Stomach (tissue), 4 donors: ENCODE measurements at regions not wholly inside any gene's neighbourhood (a gene's known extent, or its start where the extent isn't known, plus 50 kb on each side); places are given as distances from the start of the nearest gene placed in this dataset.

Source experiments
- EP300 ChIP-seq: sonication (generic); formaldehyde crosslinking; IDR thresholded peaks from one replicate; pipeline ENCODE4 v1.6.1; 2017; ENCODE audit warnings: antibody characterized with exemption
- POLR2A ChIP-seq, 4 donors: fragments of 450-650 bp; IDR thresholded peaks; one replicate each; pipeline ENCODE4 v1.6.1; 2016; ENCODE audit warnings: antibody characterized with exemption in 4 of 4, control low read depth in 2 of 4, mild to moderate bottlenecking in 1 of 4, moderate library complexity in 1 of 4
- TF ChIP-seq, protein P1 (sequence below), 7 experiments: fragments of 450-650 bp in 4 of 7; fragments of 200-600 bp in 3 of 7; sonication (generic) in 3 of 7; IDR thresholded peaks; one replicate each; pipeline ENCODE4 v1.5.1; 2016 to 2019; ENCODE audit warnings: antibody characterized with exemption in 7 of 7, control low read depth in 2 of 7, mild to moderate bottlenecking in 1 of 7

DNA sequence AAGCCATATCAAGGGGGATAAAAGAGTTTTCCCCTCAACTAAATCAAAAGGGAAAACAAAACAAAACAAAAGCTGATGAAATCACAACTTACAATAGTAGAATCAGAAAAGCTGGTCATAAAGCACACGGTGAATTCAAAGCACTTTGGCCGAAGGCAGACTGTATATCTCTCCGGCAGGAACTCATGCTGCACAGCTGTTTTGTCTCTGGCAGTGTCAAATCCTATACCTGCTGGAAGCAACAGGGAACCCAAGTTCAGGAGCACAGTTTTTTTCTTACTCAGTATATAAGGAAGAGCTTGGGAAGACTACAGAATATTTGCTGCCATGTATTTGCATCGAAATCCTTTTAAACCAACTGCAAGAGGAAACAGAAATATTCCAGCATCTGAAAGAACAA is 213.7 kb downstream of the RFC3 start:
- TF ChIP-seq, protein P1, sequence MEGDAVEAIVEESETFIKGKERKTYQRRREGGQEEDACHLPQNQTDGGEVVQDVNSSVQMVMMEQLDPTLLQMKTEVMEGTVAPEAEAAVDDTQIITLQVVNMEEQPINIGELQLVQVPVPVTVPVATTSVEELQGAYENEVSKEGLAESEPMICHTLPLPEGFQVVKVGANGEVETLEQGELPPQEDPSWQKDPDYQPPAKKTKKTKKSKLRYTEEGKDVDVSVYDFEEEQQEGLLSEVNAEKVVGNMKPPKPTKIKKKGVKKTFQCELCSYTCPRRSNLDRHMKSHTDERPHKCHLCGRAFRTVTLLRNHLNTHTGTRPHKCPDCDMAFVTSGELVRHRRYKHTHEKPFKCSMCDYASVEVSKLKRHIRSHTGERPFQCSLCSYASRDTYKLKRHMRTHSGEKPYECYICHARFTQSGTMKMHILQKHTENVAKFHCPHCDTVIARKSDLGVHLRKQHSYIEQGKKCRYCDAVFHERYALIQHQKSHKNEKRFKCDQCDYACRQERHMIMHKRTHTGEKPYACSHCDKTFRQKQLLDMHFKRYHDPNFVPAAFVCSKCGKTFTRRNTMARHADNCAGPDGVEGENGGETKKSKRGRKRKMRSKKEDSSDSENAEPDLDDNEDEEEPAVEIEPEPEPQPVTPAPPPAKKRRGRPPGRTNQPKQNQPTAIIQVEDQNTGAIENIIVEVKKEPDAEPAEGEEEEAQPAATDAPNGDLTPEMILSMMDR (IDR thresholded peaks at IDR 0.05), result no peak
- no peak for TF ChIP-seq POLR2A (IDR thresholded peaks at IDR 0.05)
- no peak for TF ChIP-seq EP300
